Neural crest cell (in vitro differentiated cells): ENCODE measurements at regions not wholly inside any gene's neighbourhood (a gene's known extent, or its start where the extent isn't known, plus 50 kb on each side); places are given as distances from the start of the nearest gene placed in this dataset.

Experiments
- DNase-seq: peaks from one replicate; pipeline ENCODE4 v3.0.0; 2021; ENCODE audit warnings: low read depth, mixed read lengths, low spot score
- H3K27ac Mint-ChIP-seq: one replicate; pipeline ENCODE4 v1.8.0; 2021; ENCODE audit warnings: mild to moderate bottlenecking, mixed read lengths; ENCODE audit not compliant: unreplicated experiment
- H3K27me3 Mint-ChIP-seq: 2 replicates; pipeline ENCODE4 v1.8.0; 2021; ENCODE audit warnings: low read depth, mild to moderate bottlenecking, mixed read lengths
- H3K36me3 Mint-ChIP-seq: 2 replicates; pipeline ENCODE4 v1.8.0; 2021; ENCODE audit warnings: low read depth, mild to moderate bottlenecking, mixed read lengths
- H3K4me1 Mint-ChIP-seq: 2 replicates; pipeline ENCODE4 v1.8.0; 2021; ENCODE audit warnings: mixed read lengths
- H3K4me3 Mint-ChIP-seq: one replicate; pipeline ENCODE4 v1.8.0; 2021; ENCODE audit warnings: mild to moderate bottlenecking, mixed read lengths
- H3K9me3 Mint-ChIP-seq: 2 replicates; pipeline ENCODE4 v1.8.0; 2021; ENCODE audit warnings: mixed read lengths
- CTCF ChIP-seq: fragments of 200-600 bp; sonication (generic); conservative IDR thresholded peaks from 2 replicates; pipeline ENCODE4 v1.5.0; 2021; ENCODE audit warnings: antibody characterized with exemption, mild to moderate bottlenecking

- TF ChIP-seq CTCF: no peak
- no peaks in the 10 kb centered on the region for H3K9me3 Mint-ChIP-seq
- no peaks in the 10 kb centered on the region for H3K4me1 Mint-ChIP-seq
- no peak for DNase-seq
- H3K27ac Mint-ChIP-seq: no peak overlapping the region
- H3K36me3 Mint-ChIP-seq: no peaks in the 10 kb centered on the region
- no peak overlapping the region for H3K4me3 Mint-ChIP-seq
- no peaks in the 10 kb centered on the region for H3K27me3 Mint-ChIP-seq
Observed at GRCh38 chr5:15447209-15447608, 52.8 kb upstream of the FBXL7 start.

- H3K4me3 Mint-ChIP-seq: no peak overlapping the region
- no peaks in the 10 kb centered on the region for H3K4me1 Mint-ChIP-seq
- H3K36me3 Mint-ChIP-seq: no peaks in the 10 kb centered on the region
- no peak for DNase-seq
- no peaks in the 10 kb centered on the region for H3K27me3 Mint-ChIP-seq
- H3K27ac Mint-ChIP-seq: no peak overlapping the region
- no peaks in the 10 kb centered on the region for H3K9me3 Mint-ChIP-seq
- TF ChIP-seq CTCF: no peak
Observed at GRCh38 chr5:15446552-15446951, 53.4 kb upstream of the FBXL7 start.

GRCh38 chr5:15442193-15442570 lies 57.8 kb upstream of the FBXL7 start:
- Mint-ChIP-seq H3K27me3 (no peaks in the 10 kb centered on the region), H3K9me3 (no peaks in the 10 kb centered on the region), H3K4me1 (no peaks in the 10 kb centered on the region), H3K4me3 (no peak overlapping the region), H3K27ac (no peak overlapping the region), H3K36me3 (no peaks in the 10 kb centered on the region)
- no peak for TF ChIP-seq CTCF
- no peak for DNase-seq

GRCh38 chr5:15441433-15442192 lies 58.4 kb upstream of the FBXL7 start:
- Mint-ChIP-seq H3K9me3 (no peaks in the 10 kb centered on the region), H3K36me3 (no peaks in the 10 kb centered on the region), H3K27ac (no peak overlapping the region), H3K4me1 (no peaks in the 10 kb centered on the region), H3K4me3 (no peak overlapping the region), H3K27me3 (no peaks in the 10 kb centered on the region)
- DNase-seq: no peak
- no peak for TF ChIP-seq CTCF

- no peak for TF ChIP-seq CTCF
- no peaks in the 10 kb centered on the region for H3K36me3 Mint-ChIP-seq
- no peaks in the 10 kb centered on the region for H3K27me3 Mint-ChIP-seq
- no peaks in the 10 kb centered on the region for H3K9me3 Mint-ChIP-seq
- no peak overlapping the region for H3K27ac Mint-ChIP-seq
- no peaks in the 10 kb centered on the region for H3K4me1 Mint-ChIP-seq
- no peak for DNase-seq
- no peak overlapping the region for H3K4me3 Mint-ChIP-seq
Observed at GRCh38 chr5:15440434-15440833, 59.5 kb upstream of the FBXL7 start.
